CD4-positive, alpha-beta T cell (primary cell): ENCODE measurements at regions not wholly inside any gene's neighbourhood (a gene's known extent, or its start where the extent isn't known, plus 50 kb on each side); places are given as distances from the start of the nearest gene placed in this dataset.

Experiments used
- ATAC-seq: fragments of 200-7000 bp; cut with Tn5 transposase; one replicate; pipeline ENCODE4 v1.10.0; 2022; ENCODE audit warnings: mild to moderate bottlenecking; ENCODE audit not compliant: poor library complexity
- CTCF ChIA-PET: fragments of 350-600 bp; sonication (Branson Sonifier 250); formaldehyde crosslinking; loops from one replicate; lab custom pipeline; 2021; ENCODE audit warnings: antibody characterized with exemption, inconsistent platforms; lab: Charles Lee
- POLR2A ChIA-PET: fragments of 350-600 bp; sonication (Branson Sonifier 250); formaldehyde crosslinking; loops from one replicate; lab custom pipeline; 2021; ENCODE audit warnings: antibody characterized with exemption, inconsistent platforms; lab: Charles Lee
- DNase-seq, 14 experiments: peaks; one replicate each; pipeline ENCODE4 v3.0.0-alpha.2; 2013 to 2020; ENCODE audit warnings: mixed read lengths in 2 of 14
- H3K27ac ChIP-seq, 2 donors: one replicate each; pipeline versions ENCODE4 v1.5.1 to v1.7.0; 2013; ENCODE audit warnings: low read length in 2 of 2, low read depth in 1 of 2, mild to moderate bottlenecking in 1 of 2
- H3K27me3 ChIP-seq, 2 experiments: 1 replicate in 1 of 2; 2 replicates in 1 of 2; pipeline versions ENCODE4 v1.6.1 to v1.7.0; 2013; ENCODE audit warnings: low read length in 2 of 2, control low read depth in 1 of 2, mild to moderate bottlenecking in 1 of 2, moderate library complexity in 1 of 2; ENCODE audit not compliant: insufficient read depth in 2 of 2, control insufficient read depth in 1 of 2
- H3K36me3 ChIP-seq: one replicate; pipeline ENCODE4 v1.6.1; 2013; ENCODE audit warnings: low read length, control low read depth; ENCODE audit not compliant: insufficient read depth
- H3K4me1 ChIP-seq: one replicate; pipeline ENCODE4 v1.6.1; 2013; ENCODE audit warnings: low read length, control low read depth; ENCODE audit not compliant: insufficient read depth
- H3K4me3 ChIP-seq: one replicate; pipeline ENCODE4 v1.5.1; 2013; ENCODE audit warnings: mild to moderate bottlenecking, low read length, moderate library complexity
- H3K9me3 ChIP-seq, 2 experiments: 1 replicate in 1 of 2; 2 replicates in 1 of 2; pipeline versions ENCODE4 v1.6.1 to v1.7.0; 2013; ENCODE audit warnings: low read length in 2 of 2, mild to moderate bottlenecking in 2 of 2, control low read depth in 1 of 2, moderate library complexity in 1 of 2; ENCODE audit not compliant: control insufficient read depth in 1 of 2, insufficient read depth in 1 of 2
- H3K27ac Mint-ChIP-seq: one replicate; pipeline ENCODE4 v1.8.0; 2020; ENCODE audit warnings: mixed read lengths
- H3K27me3 Mint-ChIP-seq: one replicate; pipeline ENCODE4 v1.8.0; 2021; ENCODE audit warnings: mixed read lengths
- H3K36me3 Mint-ChIP-seq: one replicate; pipeline ENCODE4 v1.8.0; 2021; ENCODE audit warnings: low read depth, mixed read lengths
- H3K4me1 Mint-ChIP-seq: one replicate; pipeline ENCODE4 v1.8.0; 2021; ENCODE audit warnings: low read depth, mixed read lengths
- H3K4me3 Mint-ChIP-seq: one replicate; pipeline ENCODE4 v1.8.0; 2020; ENCODE audit warnings: mild to moderate bottlenecking, mixed read lengths
- H3K9me3 Mint-ChIP-seq: one replicate; pipeline ENCODE4 v1.8.0; 2020; ENCODE audit warnings: mixed read lengths
- intact Hi-C, 2 experiments: fragments of 100-400 bp; cut with DNase I in 1 of 2; cut with micrococcal nuclease in 1 of 2; formaldehyde crosslinking; loops; one replicate each; pipeline versions ENCODE4 v1.15.1 to v1.9.0; 2023 to 2025; cut with DNase I, micrococcal nuclease
- TF ChIP-seq, protein P1 (sequence below): fragments of 200-600 bp; IDR thresholded peaks from one replicate; pipeline ENCODE4 v1.8.0; 2022; ENCODE audit warnings: antibody characterized with exemption, mild to moderate bottlenecking

DNA sequence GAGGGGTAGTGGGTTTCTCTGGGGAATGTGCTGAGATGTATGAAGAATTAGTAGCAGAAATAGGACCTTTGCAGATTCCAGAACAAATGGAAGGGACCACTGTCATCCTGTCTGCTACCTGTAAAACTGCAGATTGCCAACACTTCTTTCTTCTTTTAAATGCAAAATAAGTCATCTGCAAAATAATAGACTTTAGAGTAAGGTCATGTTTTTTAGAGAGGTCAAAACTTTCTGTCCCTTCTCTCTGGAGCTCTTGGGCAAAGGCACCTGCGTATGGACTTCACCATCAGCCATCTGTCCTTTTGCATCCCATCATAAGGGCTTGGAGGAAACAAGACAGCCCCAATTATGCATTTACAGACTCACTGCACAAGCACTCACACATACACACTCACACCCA is 121.1 kb upstream of the PPARGC1A start:
- no peaks in the 10 kb centered on the region for H3K9me3 ChIP-seq
- ATAC-seq = no peak
- no peaks in the 10 kb centered on the region for H3K36me3 ChIP-seq
- no peak for DNase-seq
- H3K4me1 ChIP-seq = no peaks in the 10 kb centered on the region
- no peaks in the 10 kb centered on the region for H3K27me3 ChIP-seq
- peaks cover 2% of the 10 kb centered on the region for H3K9me3 Mint-ChIP-seq
- H3K36me3 Mint-ChIP-seq = no peaks in the 10 kb centered on the region
- H3K27me3 Mint-ChIP-seq = no peaks in the 10 kb centered on the region
- H3K27ac Mint-ChIP-seq = no peak overlapping the region
- H3K27ac ChIP-seq = no peak overlapping the region
- no peaks in the 10 kb centered on the region for H3K4me1 Mint-ChIP-seq
- ChIA-PET CTCF (no interaction called here), POLR2A (no interaction called here)
- intact Hi-C loops = no loop called here
- H3K4me3 ChIP-seq = no peak overlapping the region
- H3K4me3 Mint-ChIP-seq = no peak overlapping the region
- TF ChIP-seq, protein P1, sequence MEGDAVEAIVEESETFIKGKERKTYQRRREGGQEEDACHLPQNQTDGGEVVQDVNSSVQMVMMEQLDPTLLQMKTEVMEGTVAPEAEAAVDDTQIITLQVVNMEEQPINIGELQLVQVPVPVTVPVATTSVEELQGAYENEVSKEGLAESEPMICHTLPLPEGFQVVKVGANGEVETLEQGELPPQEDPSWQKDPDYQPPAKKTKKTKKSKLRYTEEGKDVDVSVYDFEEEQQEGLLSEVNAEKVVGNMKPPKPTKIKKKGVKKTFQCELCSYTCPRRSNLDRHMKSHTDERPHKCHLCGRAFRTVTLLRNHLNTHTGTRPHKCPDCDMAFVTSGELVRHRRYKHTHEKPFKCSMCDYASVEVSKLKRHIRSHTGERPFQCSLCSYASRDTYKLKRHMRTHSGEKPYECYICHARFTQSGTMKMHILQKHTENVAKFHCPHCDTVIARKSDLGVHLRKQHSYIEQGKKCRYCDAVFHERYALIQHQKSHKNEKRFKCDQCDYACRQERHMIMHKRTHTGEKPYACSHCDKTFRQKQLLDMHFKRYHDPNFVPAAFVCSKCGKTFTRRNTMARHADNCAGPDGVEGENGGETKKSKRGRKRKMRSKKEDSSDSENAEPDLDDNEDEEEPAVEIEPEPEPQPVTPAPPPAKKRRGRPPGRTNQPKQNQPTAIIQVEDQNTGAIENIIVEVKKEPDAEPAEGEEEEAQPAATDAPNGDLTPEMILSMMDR = no peak

DNA sequence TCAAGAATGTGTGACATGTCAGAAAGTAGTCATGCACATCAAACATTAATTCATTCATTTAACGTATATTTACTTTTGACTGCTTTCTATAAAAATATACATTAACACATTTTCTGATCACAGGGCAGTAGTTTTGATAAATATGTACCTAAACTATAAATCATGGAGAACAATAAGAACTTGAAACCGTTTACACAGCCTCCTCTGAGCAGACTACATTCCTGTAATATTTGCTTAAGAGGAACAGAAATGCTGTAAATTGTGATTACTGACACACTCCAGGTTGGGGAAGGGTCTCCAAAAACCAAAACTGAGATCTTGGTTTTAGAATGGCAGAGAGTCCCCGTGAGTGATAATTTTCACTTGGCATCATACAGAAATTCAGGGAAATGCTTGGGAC is 120.7 kb upstream of the PPARGC1A start:
- CTCF ChIA-PET = no interaction called here
- DNase-seq (no peak), ATAC-seq (no peak)
- Histone ChIP-seq H3K9me3 (no peaks in the 10 kb centered on the region), H3K27ac (no peak overlapping the region), H3K4me3 (no peak overlapping the region), H3K27me3 (no peaks in the 10 kb centered on the region), H3K36me3 (no peaks in the 10 kb centered on the region), H3K4me1 (no peaks in the 10 kb centered on the region)
- intact Hi-C loops = no loop called here
- H3K4me1 Mint-ChIP-seq = no peaks in the 10 kb centered on the region
- no peaks in the 10 kb centered on the region for H3K36me3 Mint-ChIP-seq
- H3K4me3 Mint-ChIP-seq = no peak overlapping the region
- POLR2A ChIA-PET = no interaction called here
- TF ChIP-seq, protein P1 = no peak
- peaks cover 2% of the 10 kb centered on the region for H3K9me3 Mint-ChIP-seq
- no peak overlapping the region for H3K27ac Mint-ChIP-seq
- H3K27me3 Mint-ChIP-seq = no peaks in the 10 kb centered on the region

DNA sequence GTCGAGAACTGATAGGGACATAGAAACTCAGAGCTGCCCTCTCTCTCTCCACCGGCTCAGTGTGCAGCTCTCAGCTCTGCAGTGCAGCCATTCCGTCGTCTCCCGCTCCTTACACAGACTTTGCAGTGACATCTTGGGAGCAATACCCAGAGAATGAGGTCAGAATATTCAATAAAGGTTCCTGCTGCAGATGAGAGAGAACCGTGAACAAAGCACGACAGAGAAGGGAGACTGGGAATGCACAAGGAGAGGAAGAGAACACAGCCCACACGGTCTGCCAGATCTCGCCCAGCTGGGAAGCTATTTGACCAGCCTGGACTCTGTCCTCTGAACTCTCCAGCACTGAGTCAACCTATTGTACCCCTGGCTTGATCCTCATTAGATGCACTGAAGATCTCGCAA is 118.0 kb upstream of the PPARGC1A start:
- H3K9me3 ChIP-seq = no peaks in the 10 kb centered on the region
- Mint-ChIP-seq H3K27ac (no peak overlapping the region), H3K27me3 (no peaks in the 10 kb centered on the region), H3K4me3 (no peak overlapping the region), H3K9me3 (no peaks in the 10 kb centered on the region), H3K4me1 (no peaks in the 10 kb centered on the region), H3K36me3 (no peaks in the 10 kb centered on the region)
- CTCF ChIA-PET = no interaction called here
- no peak for ATAC-seq
- POLR2A ChIA-PET = no interaction called here
- TF ChIP-seq, protein P1 = no peak
- no peak overlapping the region for H3K27ac ChIP-seq
- no peaks in the 10 kb centered on the region for H3K27me3 ChIP-seq
- H3K4me1 ChIP-seq = no peaks in the 10 kb centered on the region
- intact Hi-C loops = no loop called here
- H3K36me3 ChIP-seq = no peaks in the 10 kb centered on the region
- DNase-seq = no peak
- no peak overlapping the region for H3K4me3 ChIP-seq
